GM13976 (cell line): ENCODE measurements at regions not wholly inside any gene's neighbourhood (a gene's known extent, or its start where the extent isn't known, plus 50 kb on each side); places are given as distances from the start of the nearest gene placed in this dataset.
"Not testable (repeated sequence)": the region's sequence is repeated elsewhere in the genome, so short reads cannot be mapped to it uniquely, and the experiment has no call there.

ENCODE experiments used
- DNase-seq: peaks from one replicate; pipeline ENCODE4 v3.0.0; 2012; ENCODE audit warnings: low spot score
- in situ Hi-C: fragments of 300-500 bp; cut with MboI; formaldehyde crosslinking; loops from one replicate; pipeline ENCODE4 v1.12.0; 2022; ENCODE audit warnings: low sequenced_read_pairs, mixed read lengths, inconsistent platforms; ENCODE audit not compliant: unreplicated experiment
- TF ChIP-seq, protein P1 (sequence below): IDR thresholded peaks from 2 replicates; pipeline ENCODE4 v1.5.1; 2012; ENCODE audit warnings: borderline replicate concordance, mild to moderate bottlenecking; ENCODE audit not compliant: insufficient read depth; ENCODE audit errors: extremely low read depth, missing control alignments, control extremely low read depth

- in situ Hi-C loops, result no loop called here
- TF ChIP-seq, protein P1, sequence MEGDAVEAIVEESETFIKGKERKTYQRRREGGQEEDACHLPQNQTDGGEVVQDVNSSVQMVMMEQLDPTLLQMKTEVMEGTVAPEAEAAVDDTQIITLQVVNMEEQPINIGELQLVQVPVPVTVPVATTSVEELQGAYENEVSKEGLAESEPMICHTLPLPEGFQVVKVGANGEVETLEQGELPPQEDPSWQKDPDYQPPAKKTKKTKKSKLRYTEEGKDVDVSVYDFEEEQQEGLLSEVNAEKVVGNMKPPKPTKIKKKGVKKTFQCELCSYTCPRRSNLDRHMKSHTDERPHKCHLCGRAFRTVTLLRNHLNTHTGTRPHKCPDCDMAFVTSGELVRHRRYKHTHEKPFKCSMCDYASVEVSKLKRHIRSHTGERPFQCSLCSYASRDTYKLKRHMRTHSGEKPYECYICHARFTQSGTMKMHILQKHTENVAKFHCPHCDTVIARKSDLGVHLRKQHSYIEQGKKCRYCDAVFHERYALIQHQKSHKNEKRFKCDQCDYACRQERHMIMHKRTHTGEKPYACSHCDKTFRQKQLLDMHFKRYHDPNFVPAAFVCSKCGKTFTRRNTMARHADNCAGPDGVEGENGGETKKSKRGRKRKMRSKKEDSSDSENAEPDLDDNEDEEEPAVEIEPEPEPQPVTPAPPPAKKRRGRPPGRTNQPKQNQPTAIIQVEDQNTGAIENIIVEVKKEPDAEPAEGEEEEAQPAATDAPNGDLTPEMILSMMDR, result no peak
- no peak for DNase-seq
These were observed 266.1 kb downstream of the SPRY2 start for GRCh38 chr13:80074811-80075210.

GRCh38 chr13:80074143-80074752 is 266.7 kb downstream of the SPRY2 start:
- in situ Hi-C loops, result no loop called here
- TF ChIP-seq, protein P1, result no peak
- DNase-seq, result no peak

DNA sequence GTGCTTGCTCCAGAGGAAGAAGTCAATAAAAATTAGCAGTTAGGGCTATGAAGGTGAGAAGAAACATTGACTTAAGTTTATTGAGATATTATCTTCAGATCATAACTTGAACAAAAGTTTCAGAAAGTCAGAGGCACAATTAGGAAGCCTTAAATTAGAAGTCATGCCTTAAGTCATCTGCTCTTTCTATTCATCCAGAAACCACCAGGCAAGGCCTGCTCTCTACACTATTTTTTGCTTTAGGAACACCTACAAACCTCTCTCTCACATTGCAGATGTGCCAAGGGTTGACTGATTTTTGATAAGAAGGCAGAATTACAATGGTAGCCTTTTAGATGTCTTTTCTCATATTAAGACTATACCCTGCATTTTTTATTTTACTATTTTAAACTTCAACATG is 268.7 kb downstream of the SPRY2 start:
- in situ Hi-C loops, result no loop called here
- TF ChIP-seq, protein P1, result no peak
- DNase-seq, result no peak

DNA sequence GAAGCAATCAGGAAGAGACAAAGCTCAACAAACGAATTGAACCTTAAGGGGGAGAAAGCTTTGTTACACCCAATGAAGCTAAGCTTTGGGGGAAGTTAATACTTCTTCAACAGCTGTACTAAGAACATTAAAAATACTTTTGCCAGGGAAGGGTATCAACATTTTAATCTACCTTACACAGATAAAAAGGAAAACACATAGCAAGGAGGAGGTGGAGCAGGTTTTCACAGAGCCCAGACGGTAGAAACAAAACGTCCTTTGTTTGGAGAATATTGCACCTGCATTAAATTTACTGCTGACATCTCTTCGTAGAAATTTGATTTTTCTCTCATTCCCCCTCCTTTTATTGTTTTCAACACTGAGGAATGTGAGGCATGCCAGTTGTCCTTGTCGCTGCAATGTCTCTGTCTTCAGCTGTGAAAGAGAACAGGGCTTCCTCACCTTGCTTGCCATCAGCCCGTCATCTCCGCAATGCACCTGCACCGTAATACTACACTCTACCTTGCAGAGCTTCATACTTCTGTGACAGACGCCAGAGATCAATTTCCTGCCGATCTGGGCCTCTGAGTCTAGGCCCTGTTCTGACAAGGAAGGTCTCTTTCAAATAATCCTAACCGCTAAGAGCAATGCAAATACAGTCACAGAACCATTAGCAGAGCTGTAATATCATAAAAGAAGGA is 270.8 kb downstream of the SPRY2 start:
- in situ Hi-C loops, result no loop called here
- no peak for DNase-seq

GRCh38 chr13:80069374-80069773 is 271.6 kb downstream of the SPRY2 start:
- in situ Hi-C loops, result no loop called here
- TF ChIP-seq, protein P1, result no peak
- DNase-seq, result no peak

More for the DNA sequence above, 270.8 kb downstream of the SPRY2 start:
- TF ChIP-seq, protein P1, result no peak

DNA sequence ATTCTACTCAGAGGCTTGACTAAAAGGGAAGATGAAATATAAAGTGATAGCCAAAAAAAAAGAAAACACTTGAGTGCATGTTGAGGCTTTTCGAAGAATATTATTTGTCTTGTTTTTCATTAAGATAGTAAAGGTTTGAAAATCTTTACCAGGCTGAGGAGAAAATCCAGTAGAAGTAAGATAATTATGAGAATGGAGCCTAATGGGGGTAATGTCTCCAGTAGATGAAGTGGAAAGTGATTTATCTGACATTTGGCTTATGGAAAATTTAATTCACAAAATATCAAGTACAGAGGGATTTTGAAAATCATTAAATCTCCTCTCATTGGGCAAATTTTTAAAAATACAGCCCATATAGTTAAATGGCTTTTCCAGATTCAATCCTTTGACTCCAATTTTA is 274.9 kb downstream of the SPRY2 start:
- TF ChIP-seq, protein P1, result no peak
- in situ Hi-C loops, result no loop called here
- no peak for DNase-seq

GRCh38 chr13:80062416-80062815 is 278.5 kb downstream of the SPRY2 start:
- in situ Hi-C loops, DNase-seq: not testable (repeated sequence)
